ENCODE measurements at regions not wholly inside any gene's neighbourhood (a gene's known extent, or its start where the extent isn't known, plus 50 kb on each side); places are given as distances from the start of the nearest gene placed in this dataset.

GRCh38 chr9:6113819-6114218 is 98.4 kb upstream of the RANBP6 start:
- Histone ChIP-seq H3K79me2 (ENCODE audit: control insufficient read depth, insufficient read depth, low read length) (no peaks in the 10 kb centered on the region), H3K9me3 (ENCODE audit: control extremely low read depth in 1 of 3, control insufficient read depth in 2 of 3, insufficient read depth in 1 of 3, low read length in 2 of 3) (peaks cover 0 to 15% (median 0%) of the 10 kb centered on the region in 3 donors), H3K27ac (ENCODE audit: low read length in 2 of 2) (no peak overlapping the region), H3K4me1 (ENCODE audit: control insufficient read depth in 2 of 2, insufficient read depth in 2 of 2, low read length in 2 of 2) (no peaks in the 10 kb centered on the region), H3K9ac (ENCODE audit: low read length) (no peak overlapping the region), H3K27me3 (replicated peaks in 1 of 4; ENCODE audit: control extremely low read depth in 1 of 4, control insufficient read depth in 3 of 4, insufficient read depth in 4 of 4, low read length in 3 of 4) (peaks cover 0 to 6% (median 1%) of the 10 kb centered on the region in 4 experiments), H2AFZ (ENCODE audit: insufficient read depth, low read depth, low read length, poor library complexity, severe bottlenecking) (no peak overlapping the region), H3K4me2 (replicated peaks; ENCODE audit: low read depth, low read length, poor library complexity, severe bottlenecking) (no peak overlapping the region), H3K4me3 (ENCODE audit: control extremely low read depth in 1 of 5, extremely low read depth in 1 of 5, insufficient read depth in 1 of 5, low read depth in 2 of 5, low read length in 4 of 5) (no peak overlapping the region), H4K20me1 (ENCODE audit: control insufficient read depth, insufficient read depth, low read length, poor library complexity, severe bottlenecking) (no peaks in the 10 kb centered on the region), H3K36me3 (replicated peaks in 1 of 2; ENCODE audit: control extremely low read depth in 1 of 2, control insufficient read depth in 1 of 2, extremely low read depth in 1 of 2, insufficient read depth in 2 of 2, low read length in 1 of 2) (no peaks in the 10 kb centered on the region)
- Mint-ChIP-seq H3K27me3 (peaks cover 10% of the 10 kb centered on the region), H3K27ac (no peak overlapping the region), H3K4me1 (no peaks in the 10 kb centered on the region), H3K9me3 (ENCODE audit: insufficient read depth) (peaks cover 2% of the 10 kb centered on the region), H3K4me3 (no peak overlapping the region)
- ChIA-PET CTCF (no interaction called here), POLR2A (no interaction called here)
- WGBS (ENCODE audit: insufficient coverage) = 58% methylated on average over 6 of the region's 6 CpGs
- TF ChIP-seq CTCF (IDR thresholded peaks at IDR 0.05) (no peak), EZH2 (IDR thresholded peaks at IDR 0.05; ENCODE audit: borderline replicate concordance, insufficient read depth, low read depth, low read length, poor library complexity, severe bottlenecking) (no peak)
- intact Hi-C loops (cut with micrococcal nuclease) = no loop called here
- DNase-seq = no peak
- ATAC-seq (ENCODE audit: low read depth) = no peak

- Histone ChIP-seq H4K20me1 (ENCODE audit: control insufficient read depth, insufficient read depth, low read length, poor library complexity, severe bottlenecking) (no peaks in the 10 kb centered on the region), H3K79me2 (ENCODE audit: control insufficient read depth, insufficient read depth, low read length) (no peaks in the 10 kb centered on the region), H3K4me2 (replicated peaks; ENCODE audit: low read depth, low read length, poor library complexity, severe bottlenecking) (no peak overlapping the region), H2AFZ (ENCODE audit: insufficient read depth, low read depth, low read length, poor library complexity, severe bottlenecking) (no peak overlapping the region), H3K27ac (ENCODE audit: low read length in 2 of 2) (no peak overlapping the region), H3K4me3 (ENCODE audit: control extremely low read depth in 1 of 5, extremely low read depth in 1 of 5, insufficient read depth in 1 of 5, low read depth in 2 of 5, low read length in 4 of 5) (no peak overlapping the region), H3K27me3 (replicated peaks in 1 of 4; ENCODE audit: control extremely low read depth in 1 of 4, control insufficient read depth in 3 of 4, insufficient read depth in 4 of 4, low read length in 3 of 4) (peaks cover 0 to 4% (median 0%) of the 10 kb centered on the region in 4 experiments), H3K9ac (ENCODE audit: low read length) (no peak overlapping the region), H3K4me1 (ENCODE audit: control insufficient read depth in 2 of 2, insufficient read depth in 2 of 2, low read length in 2 of 2) (no peaks in the 10 kb centered on the region), H3K36me3 (replicated peaks in 1 of 2; ENCODE audit: control extremely low read depth in 1 of 2, control insufficient read depth in 1 of 2, extremely low read depth in 1 of 2, insufficient read depth in 2 of 2, low read length in 1 of 2) (no peaks in the 10 kb centered on the region), H3K9me3 (ENCODE audit: control extremely low read depth in 1 of 3, control insufficient read depth in 2 of 3, insufficient read depth in 1 of 3, low read length in 2 of 3) (peaks cover 0 to 15% (median 0%) of the 10 kb centered on the region in 3 donors)
- H3K4me1 Mint-ChIP-seq = no peaks in the 10 kb centered on the region
- intact Hi-C loops (cut with micrococcal nuclease) = no loop called here
- ChIA-PET CTCF (no interaction called here), POLR2A (no interaction called here)
- TF ChIP-seq EZH2 (IDR thresholded peaks at IDR 0.05; ENCODE audit: borderline replicate concordance, insufficient read depth, low read depth, low read length, poor library complexity, severe bottlenecking) = no peak
- no peak for TF ChIP-seq CTCF (IDR thresholded peaks at IDR 0.05)
- DNase-seq (no peak), ATAC-seq (ENCODE audit: low read depth) (no peak)
- WGBS (ENCODE audit: insufficient coverage) = no CpG with 5 or more reads among the region's 5 CpGs
- peaks cover 2% of the 10 kb centered on the region for H3K9me3 Mint-ChIP-seq (ENCODE audit: insufficient read depth)
- H3K27ac Mint-ChIP-seq = no peak overlapping the region
- H3K27me3 Mint-ChIP-seq = peaks cover 7% of the 10 kb centered on the region
- no peak overlapping the region for H3K4me3 Mint-ChIP-seq
These were observed 97.9 kb upstream of the RANBP6 start for GRCh38 chr9:6113312-6113711.

Measured in B cell (primary cell).